C4-2B (cell line): ENCODE measurements at regions not wholly inside any gene's neighbourhood (a gene's known extent, or its start where the extent isn't known, plus 50 kb on each side); places are given as distances from the start of the nearest gene placed in this dataset.

Experiments used
- H3K27ac ChIP-seq: fragments of 450-650 bp; 2 replicates; pipeline ENCODE4 v1.5.1; 2017
- CTCF ChIP-seq: fragments of 450-650 bp; conservative IDR thresholded peaks from 2 replicates; pipeline ENCODE4 v1.5.1; 2017; ENCODE audit warnings: mild to moderate bottlenecking
- ZFX ChIP-seq: fragments of 450-650 bp; IDR thresholded peaks from 2 replicates; pipeline ENCODE4 v1.6.1; 2017

GRCh38 chr7:34298492-34299013 is 359.5 kb upstream of the NPSR1 start:
- TF ChIP-seq CTCF (no peak), ZFX (no peak)
- no peak overlapping the region for H3K27ac ChIP-seq

GRCh38 chr7:34299066-34299465 is 359.0 kb upstream of the NPSR1 start:
- no peak overlapping the region for H3K27ac ChIP-seq
- TF ChIP-seq ZFX (no peak), CTCF (no peak)

- TF ChIP-seq CTCF: no peak
- no peak for TF ChIP-seq ZFX
- H3K27ac ChIP-seq: no peak overlapping the region
These were observed 350.5 kb upstream of the NPSR1 start for GRCh38 chr7:34307540-34307939.

GRCh38 chr7:34308595-34308994 is 349.4 kb upstream of the NPSR1 start:
- TF ChIP-seq ZFX: no peak
- no peak for TF ChIP-seq CTCF
- H3K27ac ChIP-seq: no peak overlapping the region

- no peak overlapping the region for H3K27ac ChIP-seq
- TF ChIP-seq CTCF: no peak
- no peak for TF ChIP-seq ZFX
These were observed 348.9 kb upstream of the NPSR1 start for GRCh38 chr7:34309116-34309515.

GRCh38 chr7:34309584-34309983 is 348.4 kb upstream of the NPSR1 start:
- no peak overlapping the region for H3K27ac ChIP-seq
- no peak for TF ChIP-seq CTCF

GRCh38 chr7:34311591-34311990 is 346.4 kb upstream of the NPSR1 start:
- no peak overlapping the region for H3K27ac ChIP-seq
- TF ChIP-seq ZFX: no peak
- no peak for TF ChIP-seq CTCF
